GM23248 (cell line): ENCODE measurements at regions not wholly inside any gene's neighbourhood (a gene's known extent, or its start where the extent isn't known, plus 50 kb on each side); places are given as distances from the start of the nearest gene placed in this dataset.

Source experiments
- DNase-seq: peaks from one replicate; pipeline ENCODE4 v3.0.0-alpha.2; 2015
- H2AFZ ChIP-seq: fragments of 200-600 bp; sonication (generic); 2 replicates; pipeline ENCODE4 v1.6.1; 2016; ENCODE audit warnings: antibody characterized with exemption
- H3F3A ChIP-seq: fragments of 200-600 bp; sonication (generic); 2 replicates; pipeline ENCODE4 v1.6.1; 2016; ENCODE audit warnings: mild to moderate bottlenecking, antibody characterized with exemption, mixed run types; ENCODE audit not compliant: insufficient read depth
- H3K27ac ChIP-seq: fragments of 200-600 bp; sonication (generic); 2 replicates; pipeline ENCODE4 v1.5.1; 2016; ENCODE audit warnings: mild to moderate bottlenecking
- H3K27me3 ChIP-seq: fragments of 200-600 bp; sonication (generic); replicated peaks from 2 replicates; pipeline ENCODE4 v1.6.1; 2016; ENCODE audit warnings: mild to moderate bottlenecking; ENCODE audit not compliant: insufficient read depth
- H3K36me3 ChIP-seq: fragments of 200-600 bp; sonication (generic); 2 replicates; pipeline ENCODE4 v1.6.1; 2016; ENCODE audit warnings: low read depth, mild to moderate bottlenecking
- H3K4me1 ChIP-seq: fragments of 200-600 bp; sonication (generic); 2 replicates; pipeline ENCODE4 v1.6.1; 2016; ENCODE audit warnings: mild to moderate bottlenecking; ENCODE audit not compliant: insufficient read depth
- H3K4me2 ChIP-seq: fragments of 200-600 bp; sonication (generic); one replicate; pipeline ENCODE4 v1.6.1; 2016; ENCODE audit warnings: mild to moderate bottlenecking; ENCODE audit not compliant: unreplicated experiment
- H3K4me3 ChIP-seq: fragments of 200-600 bp; sonication (generic); 2 replicates; pipeline ENCODE4 v1.5.1; 2016; ENCODE audit warnings: mild to moderate bottlenecking
- H3K79me2 ChIP-seq: fragments of 200-600 bp; sonication (generic); 2 replicates; pipeline ENCODE4 v1.6.1; 2016; ENCODE audit warnings: mild to moderate bottlenecking; ENCODE audit not compliant: insufficient read depth
- H3K9ac ChIP-seq: fragments of 200-600 bp; sonication (generic); 2 replicates; pipeline ENCODE4 v1.6.1; 2016; ENCODE audit warnings: mild to moderate bottlenecking
- H3K9me2 ChIP-seq: fragments of 200-600 bp; sonication (generic); 2 replicates; pipeline ENCODE4 v1.6.1; 2016; ENCODE audit warnings: mixed run types, mild to moderate bottlenecking, moderate library complexity; ENCODE audit not compliant: insufficient read depth
- H3K9me3 ChIP-seq: fragments of 200-600 bp; sonication (generic); one replicate; pipeline ENCODE4 v1.6.1; 2017; ENCODE audit warnings: low read depth
- H4K20me1 ChIP-seq: fragments of 200-600 bp; sonication (generic); 2 replicates; pipeline ENCODE4 v1.6.0; 2016; ENCODE audit not compliant: insufficient read depth
- EZH2 ChIP-seq: fragments of 200-600 bp; sonication (generic); IDR thresholded peaks from 2 replicates; pipeline ENCODE4 v1.6.1; 2018; ENCODE audit warnings: antibody characterized with exemption, mild to moderate bottlenecking; ENCODE audit not compliant: insufficient read depth, poor library complexity, severe bottlenecking
- EZH2phosphoT487 ChIP-seq: fragments of 200-600 bp; sonication (generic); IDR thresholded peaks from 2 replicates; pipeline ENCODE4 v1.6.1; 2018; ENCODE audit warnings: antibody characterized with exemption, moderate library complexity, mild to moderate bottlenecking, low read depth; ENCODE audit not compliant: insufficient read depth
- WGBS, 2 experiments: methylation state at CpG; one replicate each; pipeline ENCODE4 v1.1.6; 2015 to 2017; ENCODE audit warnings: low lambda C conversion rate in 2 of 2, low coverage in 1 of 2; ENCODE audit errors: missing lambda C conversion rate in 2 of 2; 5-methylcytosine and 5-hydroxymethylcytosine counted together
- in situ Hi-C: fragments of 300-500 bp; cut with MboI; formaldehyde crosslinking; loops from 2 replicates; pipeline ENCODE4 v1.15.0; 2020

- Histone ChIP-seq H3K36me3 (no peaks in the 10 kb centered on the region), H3K4me2 (no peak overlapping the region), H4K20me1 (no peaks in the 10 kb centered on the region), H3K9me2 (no peaks in the 10 kb centered on the region), H3K27ac (no peak overlapping the region), H3F3A (no peaks in the 10 kb centered on the region), H2AFZ (no peak overlapping the region), H3K9me3 (no peaks in the 10 kb centered on the region), H3K27me3 (no peaks in the 10 kb centered on the region), H3K9ac (no peak overlapping the region), H3K4me1 (no peaks in the 10 kb centered on the region), H3K4me3 (no peak overlapping the region), H3K79me2 (no peaks in the 10 kb centered on the region; the same call in 1 of the 2 replicates)
- 80 to 83% methylated on average over 3 of the region's 3 CpGs for WGBS, 2 experiments
- DNase-seq: no peak
- in situ Hi-C loops: no loop called here
- TF ChIP-seq EZH2phosphoT487 (no peak), EZH2 (no peak)
Measured at GRCh38 chr2:144240656-144241339, 279.1 kb downstream of the ZEB2 start.

DNA sequence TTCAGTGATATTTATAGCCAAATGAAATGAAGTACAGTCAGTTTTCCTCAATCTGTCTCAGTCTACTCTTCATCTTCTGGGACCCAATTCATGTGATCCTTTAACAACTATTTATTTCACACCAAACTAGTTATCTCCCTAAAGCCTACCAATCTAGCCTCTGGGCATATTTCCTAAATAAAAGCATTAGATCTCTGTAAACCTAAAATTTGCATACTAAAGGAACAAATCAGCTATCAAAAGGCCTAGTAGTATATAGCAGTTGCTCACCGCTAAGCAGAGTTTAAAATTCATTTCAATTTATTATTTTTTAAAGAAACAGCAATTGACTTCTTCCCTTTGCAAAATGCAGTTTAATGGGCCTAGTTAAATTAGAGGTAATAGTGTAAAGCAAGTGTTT, 280.2 kb downstream of the ZEB2 start:
- WGBS, 2 experiments: 98 to 100% methylated on average over 1 of the region's 1 CpG
- Histone ChIP-seq H3K4me2 (no peak overlapping the region), H3K27me3 (no peaks in the 10 kb centered on the region), H3K4me1 (no peaks in the 10 kb centered on the region), H3K79me2 (no peaks in the 10 kb centered on the region; the same call in 1 of the 2 replicates), H3K36me3 (no peaks in the 10 kb centered on the region), H3K9me2 (no peaks in the 10 kb centered on the region), H3F3A (no peaks in the 10 kb centered on the region), H3K27ac (no peak overlapping the region), H3K9me3 (no peaks in the 10 kb centered on the region), H4K20me1 (no peaks in the 10 kb centered on the region), H2AFZ (no peak overlapping the region), H3K9ac (no peak overlapping the region), H3K4me3 (no peak overlapping the region)
- in situ Hi-C loops: no loop called here
- no peak for TF ChIP-seq EZH2
- TF ChIP-seq EZH2phosphoT487: no peak
- DNase-seq: no peak

GRCh38 chr2:144239306-144239705, 280.6 kb downstream of the ZEB2 start:
- in situ Hi-C loops: no loop called here
- H3K27me3 ChIP-seq: no peaks in the 10 kb centered on the region
- no peaks in the 10 kb centered on the region for H3K4me1 ChIP-seq
- TF ChIP-seq EZH2 (no peak), EZH2phosphoT487 (no peak)
- H3K9me2 ChIP-seq: no peaks in the 10 kb centered on the region
- no peak overlapping the region for H3K4me3 ChIP-seq
- H3K9ac ChIP-seq: no peak overlapping the region
- no peak overlapping the region for H3K27ac ChIP-seq
- 85 to 95% methylated on average over 1 of the region's 1 CpG for WGBS, 2 experiments
- no peak for DNase-seq
- no peaks in the 10 kb centered on the region for H4K20me1 ChIP-seq
- H3K4me2 ChIP-seq: no peak overlapping the region
- H3F3A ChIP-seq: no peaks in the 10 kb centered on the region
- H3K79me2 ChIP-seq: no peaks in the 10 kb centered on the region; the same call in 1 of the 2 replicates
- H3K36me3 ChIP-seq: no peaks in the 10 kb centered on the region
- H2AFZ ChIP-seq: no peak overlapping the region
- no peaks in the 10 kb centered on the region for H3K9me3 ChIP-seq

- no peaks in the 10 kb centered on the region for H3K4me1 ChIP-seq
- H3K27me3 ChIP-seq: no peaks in the 10 kb centered on the region
- no peak overlapping the region for H2AFZ ChIP-seq
- no peak for DNase-seq
- no peak overlapping the region for H3K9ac ChIP-seq
- no peak overlapping the region for H3K27ac ChIP-seq
- H3K9me2 ChIP-seq: no peaks in the 10 kb centered on the region
- 60 to 90% methylated on average over 2 of the region's 2 CpGs for WGBS, 2 experiments
- H3F3A ChIP-seq: no peaks in the 10 kb centered on the region
- no peaks in the 10 kb centered on the region for H3K36me3 ChIP-seq
- H3K4me2 ChIP-seq: no peak overlapping the region
- H3K9me3 ChIP-seq: no peaks in the 10 kb centered on the region
- H4K20me1 ChIP-seq: no peaks in the 10 kb centered on the region
- no peaks in the 10 kb centered on the region; the same call in 1 of the 2 replicates for H3K79me2 ChIP-seq
- in situ Hi-C loops: no loop called here
- no peak overlapping the region for H3K4me3 ChIP-seq
- TF ChIP-seq EZH2phosphoT487 (no peak), EZH2 (no peak)
Measured at GRCh38 chr2:144237830-144238627, 281.9 kb downstream of the ZEB2 start.
